Natural killer cell (primary cell): ENCODE measurements at regions not wholly inside any gene's neighbourhood (a gene's known extent, or its start where the extent isn't known, plus 50 kb on each side); places are given as distances from the start of the nearest gene placed in this dataset.
A peak's percentile ranks its signal among the peaks of the same experiment; 100 is the strongest.

ENCODE experiments used
- ATAC-seq, 3 donors: fragments of 150-1000 bp in 2 of 3; fragments of 200-7000 bp in 1 of 3; cut with Tn5 transposase; 1 replicate in 1 of 3; 2 replicates in 2 of 3; pipeline ENCODE4 v1.10.0; 2021; ENCODE audit warnings: mild to moderate bottlenecking in 2 of 3, moderate library complexity in 2 of 3
- DNase-seq, 2 donors: peaks; one replicate each; pipeline versions ENCODE4 v3.0.0 to v3.0.0-alpha.2; 2013 to 2021; ENCODE audit warnings: mixed read lengths in 1 of 2
- H3K27ac ChIP-seq: one replicate; pipeline ENCODE4 v1.5.1; 2013; ENCODE audit warnings: mild to moderate bottlenecking, low read length
- H3K27me3 ChIP-seq: one replicate; pipeline ENCODE4 v1.6.1; 2013; ENCODE audit warnings: low read length; ENCODE audit not compliant: control insufficient read depth, insufficient read depth
- H3K36me3 ChIP-seq: one replicate; pipeline ENCODE4 v1.6.1; 2013; ENCODE audit warnings: low read length; ENCODE audit not compliant: control insufficient read depth, insufficient read depth
- H3K4me1 ChIP-seq: one replicate; pipeline ENCODE4 v1.6.1; 2013; ENCODE audit warnings: low read length; ENCODE audit not compliant: control insufficient read depth, insufficient read depth
- H3K4me3 ChIP-seq: one replicate; pipeline ENCODE4 v1.5.1; 2013; ENCODE audit warnings: low read length
- H3K9me3 ChIP-seq: one replicate; pipeline ENCODE4 v1.6.1; 2013; ENCODE audit warnings: low read length; ENCODE audit not compliant: control insufficient read depth, insufficient read depth
- H3K27ac Mint-ChIP-seq, 2 donors: one replicate each; pipeline ENCODE4 v1.8.0; 2022; ENCODE audit warnings: mild to moderate bottlenecking in 2 of 2, mixed read lengths in 2 of 2, moderate library complexity in 1 of 2
- H3K27me3 Mint-ChIP-seq, 2 donors: one replicate each; pipeline ENCODE4 v1.8.0; 2022; ENCODE audit warnings: low read depth in 2 of 2, mixed read lengths in 2 of 2
- H3K36me3 Mint-ChIP-seq: one replicate; pipeline ENCODE4 v1.8.0; 2022; ENCODE audit warnings: mixed read lengths
- H3K4me1 Mint-ChIP-seq, 2 donors: one replicate each; pipeline ENCODE4 v1.8.0; 2022; ENCODE audit warnings: mixed read lengths in 2 of 2
- H3K4me3 Mint-ChIP-seq: one replicate; pipeline ENCODE4 v1.8.0; 2022; ENCODE audit warnings: mild to moderate bottlenecking, moderate library complexity, mixed read lengths
- H3K9me3 Mint-ChIP-seq, 2 donors: one replicate each; pipeline ENCODE4 v1.8.0; 2022; ENCODE audit warnings: mixed read lengths in 2 of 2
- CTCF ChIP-seq: fragments of 200-600 bp; IDR thresholded peaks from one replicate; pipeline ENCODE4 v1.8.0; 2022; ENCODE audit warnings: antibody characterized with exemption
- WGBS: methylation state at CpG from one replicate; pipeline ENCODE4 v1.1.7; 2013; ENCODE audit warnings: missing lambda C conversion rate; ENCODE audit not compliant: insufficient coverage; 5-methylcytosine and 5-hydroxymethylcytosine counted together
- intact Hi-C: fragments of 100-400 bp; cut with micrococcal nuclease; formaldehyde crosslinking; loops from one replicate; pipeline ENCODE4 v1.14.2; 2022

- H3K27ac ChIP-seq, result no peak overlapping the region
- intact Hi-C loops, result no loop called here
- no peak for TF ChIP-seq CTCF
- H3K9me3 ChIP-seq, result peaks cover 4% of the 10 kb centered on the region
- no peaks in the 10 kb centered on the region for H3K9me3 Mint-ChIP-seq
- no peaks in the 10 kb centered on the region for H3K27me3 Mint-ChIP-seq
- no peaks in the 10 kb centered on the region for H3K36me3 ChIP-seq
- no peak for DNase-seq
- peaks cover 60 to 76% of the 10 kb centered on the region in 2 donors for H3K4me1 Mint-ChIP-seq
- no peaks in the 10 kb centered on the region for H3K4me1 ChIP-seq
- no peaks in the 10 kb centered on the region for H3K27me3 ChIP-seq
- peak overlapping the region in 1 of 2 donors; percentile 56 for H3K27ac Mint-ChIP-seq
- WGBS, result 94% methylated on average over 3 of the region's 4 CpGs
- no peak overlapping the region for H3K4me3 ChIP-seq
- no peak overlapping the region for H3K4me3 Mint-ChIP-seq
- peaks cover 7% of the 10 kb centered on the region for H3K36me3 Mint-ChIP-seq
- no peak for ATAC-seq
Measured at GRCh38 chr21:28675331-28676041, 317.2 kb downstream of the LTN1 start.

GRCh38 chr21:28674763-28675162, 317.9 kb downstream of the LTN1 start:
- Histone ChIP-seq H3K4me1 (no peaks in the 10 kb centered on the region), H3K9me3 (peaks cover 4% of the 10 kb centered on the region), H3K4me3 (no peak overlapping the region), H3K36me3 (no peaks in the 10 kb centered on the region), H3K27ac (no peak overlapping the region), H3K27me3 (no peaks in the 10 kb centered on the region)
- Mint-ChIP-seq H3K4me1 (peaks cover 61 to 75% of the 10 kb centered on the region in 2 donors), H3K27ac (peak overlapping the region in 1 of 2 donors; percentile 3), H3K36me3 (peaks cover 7% of the 10 kb centered on the region), H3K27me3 (no peaks in the 10 kb centered on the region), H3K4me3 (no peak overlapping the region), H3K9me3 (no peaks in the 10 kb centered on the region)
- TF ChIP-seq CTCF, result no peak
- ATAC-seq (no peak), DNase-seq (no peak)
- 70% methylated on average over 2 of the region's 2 CpGs for WGBS
- intact Hi-C loops, result no loop called here

- Histone ChIP-seq H3K36me3 (no peaks in the 10 kb centered on the region), H3K27ac (no peak overlapping the region), H3K4me3 (no peak overlapping the region), H3K4me1 (peaks cover 3% of the 10 kb centered on the region), H3K9me3 (peaks cover 3% of the 10 kb centered on the region), H3K27me3 (no peaks in the 10 kb centered on the region)
- H3K9me3 Mint-ChIP-seq, result no peaks in the 10 kb centered on the region
- H3K27ac Mint-ChIP-seq, result peak overlapping the region; percentile 0 to 10
- peaks cover 60 to 71% of the 10 kb centered on the region in 2 donors for H3K4me1 Mint-ChIP-seq
- no peak overlapping the region for H3K4me3 Mint-ChIP-seq
- no peak for DNase-seq
- no peak for ATAC-seq
- intact Hi-C loops, result no loop called here
- no peaks in the 10 kb centered on the region for H3K36me3 Mint-ChIP-seq
- H3K27me3 Mint-ChIP-seq, result no peaks in the 10 kb centered on the region
- WGBS, result 83% methylated on average over 7 of the region's 7 CpGs
- TF ChIP-seq CTCF, result no peak
Measured at GRCh38 chr21:28671549-28672195, 321.0 kb downstream of the LTN1 start.
